Endothelial cell of umbilical vein (primary cell): ENCODE measurements at regions not wholly inside any gene's neighbourhood (a gene's known extent, or its start where the extent isn't known, plus 50 kb on each side); places are given as distances from the start of the nearest gene placed in this dataset.

Experiments used
- BruUV-seq: library from RNA; stranded (reverse); fragments of 400-500 nt; replicated peaks from 2 replicates; lab custom pipeline; 2021; lab: Mats Ljungman, UMichigan
- CTCF ChIA-PET: fragments of 300-600, 350-600 bp; sonication (Branson Sonifier 250); formaldehyde crosslinking; loops from one replicate; lab custom pipeline; 2021; ENCODE audit warnings: antibody characterized with exemption, inconsistent platforms; lab: Charles Lee
- POLR2A ChIA-PET: fragments of 300-600, 350-600 bp; sonication (Branson Sonifier 250); formaldehyde crosslinking; loops from one replicate; lab custom pipeline; 2021; ENCODE audit warnings: antibody characterized with exemption, inconsistent platforms; lab: Charles Lee
- DNase-seq: peaks from one replicate; pipeline ENCODE4 v3.0.0-alpha.2; 2011; ENCODE audit warnings: low read depth, low spot score
- FAIRE-seq: peaks from 2 replicates; lab custom pipeline; 2011; peaks lifted over from hg19 to GRCh38; lab: Jason Lieb, UNC
- H2AFZ ChIP-seq: 2 replicates; pipeline ENCODE4 v1.6.0; 2012; ENCODE audit warnings: low read depth, low read length, control low read depth, inconsistent platforms
- H3K27ac ChIP-seq: 2 replicates; pipeline ENCODE4 v1.5.1; 2011; ENCODE audit warnings: low read depth, mild to moderate bottlenecking, control low read depth, low read length, moderate library complexity; ENCODE audit not compliant: insufficient read depth
- H3K27me3 ChIP-seq, 2 experiments: 2 replicates each; pipeline versions ENCODE4 v1.6.0 to v1.6.1; 2011; ENCODE audit warnings: low read length in 2 of 2, mixed read lengths in 1 of 2; ENCODE audit not compliant: control insufficient read depth in 2 of 2, insufficient read depth in 2 of 2
- H3K36me3 ChIP-seq, 2 experiments: 2 replicates in 1 of 2; 3 replicates in 1 of 2; pipeline ENCODE4 v1.5.1; 2011; ENCODE audit warnings: low read length in 2 of 2, mild to moderate bottlenecking in 1 of 2, moderate library complexity in 1 of 2; ENCODE audit not compliant: control insufficient read depth in 2 of 2, insufficient read depth in 2 of 2; ENCODE audit errors: extremely low read depth in 1 of 2
- H3K4me1 ChIP-seq: 3 replicates; pipeline ENCODE4 v1.5.1; 2011; ENCODE audit warnings: mild to moderate bottlenecking, low read length; ENCODE audit not compliant: control insufficient read depth, insufficient read depth; ENCODE audit errors: extremely low read depth
- H3K4me2 ChIP-seq: 2 replicates; pipeline ENCODE4 v1.6.1; 2011; ENCODE audit warnings: low read length, control low read depth, mixed read lengths; ENCODE audit not compliant: insufficient read depth
- H3K4me3 ChIP-seq, 3 experiments: fragments of 200-600 bp in 1 of 3; sonication (generic), shearing (Covaris generic) in 1 of 3; replicated peaks in 1 of 3; 2 replicates each; pipeline ENCODE4 v1.5.1; 2011 to 2016; ENCODE audit warnings: control low read depth in 3 of 3, low read length in 3 of 3, mild to moderate bottlenecking in 2 of 3, inconsistent platforms in 1 of 3, low read depth in 1 of 3, moderate library complexity in 1 of 3; ENCODE audit not compliant: insufficient read depth in 1 of 3
- H3K79me2 ChIP-seq: 2 replicates; pipeline ENCODE4 v1.6.0; 2012; ENCODE audit warnings: low read length, inconsistent platforms; ENCODE audit not compliant: control insufficient read depth, insufficient read depth
- H3K9ac ChIP-seq: replicated peaks from 2 replicates; pipeline ENCODE3; 2011; ENCODE audit warnings: low read length, control low read depth; ENCODE audit not compliant: insufficient read depth; ENCODE audit errors: extremely low read depth
- H3K9me1 ChIP-seq: replicated peaks from 3 replicates; pipeline ENCODE4 v1.6.0; 2011; ENCODE audit warnings: mild to moderate bottlenecking, low read length; ENCODE audit not compliant: control insufficient read depth, insufficient read depth; ENCODE audit errors: extremely low read depth
- H3K9me3 ChIP-seq: replicated peaks from 2 replicates; pipeline ENCODE4 v1.5.1; 2012; ENCODE audit warnings: low read length, inconsistent platforms; ENCODE audit not compliant: control insufficient read depth, insufficient read depth
- H4K20me1 ChIP-seq: replicated peaks from 2 replicates; pipeline ENCODE3; 2011; ENCODE audit warnings: mild to moderate bottlenecking, low read length; ENCODE audit not compliant: control insufficient read depth, insufficient read depth; ENCODE audit errors: extremely low read depth
- EZH2 ChIP-seq: IDR thresholded peaks from 2 replicates; pipeline ENCODE4 v1.6.1; 2012; ENCODE audit warnings: borderline replicate concordance, low read depth, mild to moderate bottlenecking, moderate library complexity, low read length, inconsistent platforms; ENCODE audit not compliant: severe bottlenecking
- FOS ChIP-seq: IDR thresholded peaks from 2 replicates; pipeline ENCODE4 v1.6.1; 2011; ENCODE audit warnings: mild to moderate bottlenecking, low read length, moderate library complexity, borderline replicate concordance; ENCODE audit not compliant: insufficient read depth
- GATA2 ChIP-seq: IDR thresholded peaks from 2 replicates; pipeline ENCODE4 v1.7.0; 2011; ENCODE audit warnings: low read depth, mild to moderate bottlenecking, moderate library complexity, mixed read lengths, low read length; ENCODE audit not compliant: insufficient read length, insufficient read depth
- JUN ChIP-seq: IDR thresholded peaks from 2 replicates; pipeline ENCODE4 v1.6.1; 2011; ENCODE audit warnings: borderline replicate concordance, low read depth; ENCODE audit not compliant: insufficient read length, insufficient read depth
- MYC ChIP-seq: IDR thresholded peaks from one replicate; pipeline ENCODE4 v1.6.1; 2011; ENCODE audit warnings: mild to moderate bottlenecking, low read depth, low read length
- POLR2A ChIP-seq: IDR thresholded peaks from 2 replicates; pipeline ENCODE4 v1.6.1; 2012; ENCODE audit warnings: low read depth, mild to moderate bottlenecking, control low read depth, low read length
- POLR2AphosphoS5 ChIP-seq: IDR thresholded peaks from 2 replicates; pipeline ENCODE4 v1.6.1; 2012; ENCODE audit warnings: low read depth, mild to moderate bottlenecking, control low read depth, low read length, moderate library complexity; ENCODE audit not compliant: insufficient read depth
- dilution Hi-C: fragments of 300-500 bp; cut with MboI; formaldehyde crosslinking; loops from one replicate; pipeline ENCODE4 v1.15.0; 2019; ENCODE audit warnings: low sequenced_read_pairs; ENCODE audit not compliant: extremely low pct_ligation_motif_present
- intact Hi-C: fragments of 100-400 bp; cut with micrococcal nuclease; formaldehyde crosslinking; loops from one replicate; pipeline ENCODE4 v1.10.0; 2022
- TF ChIP-seq, protein P1 (sequence below): IDR thresholded peaks from 2 replicates; pipeline ENCODE4 v1.6.1; 2011; ENCODE audit not compliant: insufficient read depth, insufficient read length
- TF ChIP-seq, protein P2 (sequence below), 2 donors: IDR thresholded peaks; 1 replicate in 1 of 2; 2 replicates in 1 of 2; pipeline ENCODE4 v1.5.1; 2011; ENCODE audit warnings: low read length in 2 of 2, mild to moderate bottlenecking in 2 of 2, moderate library complexity in 2 of 2, control low read depth in 1 of 2, inconsistent platforms in 1 of 2, low read depth in 1 of 2; ENCODE audit not compliant: insufficient read depth in 1 of 2; ENCODE audit errors: extremely low read depth in 1 of 2

DNA sequence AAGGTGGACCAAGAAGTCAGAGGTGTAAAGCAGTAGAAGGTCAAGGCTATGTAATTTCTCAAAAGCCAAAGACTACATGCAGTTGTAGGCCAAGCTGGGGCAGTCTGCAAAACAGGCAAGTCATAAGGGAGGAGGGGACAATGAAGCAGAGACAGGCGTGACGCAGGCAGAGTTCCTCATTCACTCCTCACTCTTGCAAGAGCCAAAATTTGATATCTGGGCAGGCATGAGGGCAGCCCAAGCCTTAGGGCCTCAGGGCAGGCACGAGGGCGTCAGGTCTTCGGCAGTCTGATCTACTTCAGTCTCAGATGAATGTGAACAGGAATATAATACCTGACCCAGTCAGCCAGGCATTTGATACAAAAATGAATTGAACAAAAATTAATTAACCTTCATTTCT is 86.4 kb upstream of the AGA start:
- Histone ChIP-seq H3K9me3 (no peaks in the 10 kb centered on the region), H3K36me3 (no peaks in the 10 kb centered on the region), H3K27ac (no peak overlapping the region), H4K20me1 (no peaks in the 10 kb centered on the region), H3K9me1 (no peaks in the 10 kb centered on the region), H3K9ac (no peak overlapping the region), H3K4me2 (no peak overlapping the region), H3K79me2 (no peaks in the 10 kb centered on the region), H2AFZ (no peak overlapping the region), H3K4me1 (no peaks in the 10 kb centered on the region), H3K4me3 (no peak overlapping the region), H3K27me3 (no peaks in the 10 kb centered on the region)
- DNase-seq (no peak), FAIRE-seq (no peak)
- ChIA-PET POLR2A (no interaction called here), CTCF (no interaction called here)
- TF ChIP-seq FOS (no peak), JUN (no peak), POLR2AphosphoS5 (no peak)
- dilution Hi-C loops: no loop called here
- intact Hi-C loops: no loop called here
- no TSS peak for BruUV-seq

DNA sequence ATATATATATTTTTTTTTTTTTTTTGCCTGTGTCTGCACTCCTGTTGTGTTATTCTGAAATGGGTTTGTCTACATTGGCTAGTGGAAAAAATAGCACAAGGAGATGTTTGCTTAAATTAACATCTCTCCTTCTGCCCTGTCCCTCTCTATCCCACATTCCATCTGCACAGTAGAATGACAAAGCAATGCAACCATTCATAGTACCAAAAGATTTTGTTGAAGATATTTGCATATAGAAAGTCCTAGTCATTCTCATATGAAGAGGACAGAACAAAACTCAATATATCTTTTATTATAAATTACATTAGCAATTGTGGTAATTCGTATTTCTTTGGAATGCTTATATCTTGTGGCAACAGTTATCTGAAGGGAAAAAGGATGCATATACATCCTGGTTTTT is 88.3 kb upstream of the AGA start:
- no peak overlapping the region for H2AFZ ChIP-seq
- no peak overlapping the region for H3K27ac ChIP-seq
- no peaks in the 10 kb centered on the region for H3K36me3 ChIP-seq
- DNase-seq: no peak
- FAIRE-seq: no peak
- H3K4me2 ChIP-seq: no peak overlapping the region
- no peaks in the 10 kb centered on the region for H3K9me3 ChIP-seq
- dilution Hi-C loops: no loop called here
- no peaks in the 10 kb centered on the region for H3K79me2 ChIP-seq
- no peaks in the 10 kb centered on the region for H4K20me1 ChIP-seq
- BruUV-seq: no TSS peak
- H3K4me3 ChIP-seq: no peak overlapping the region
- no peak overlapping the region for H3K9ac ChIP-seq
- no peaks in the 10 kb centered on the region for H3K27me3 ChIP-seq
- no peaks in the 10 kb centered on the region for H3K4me1 ChIP-seq
- TF ChIP-seq, protein P1, sequence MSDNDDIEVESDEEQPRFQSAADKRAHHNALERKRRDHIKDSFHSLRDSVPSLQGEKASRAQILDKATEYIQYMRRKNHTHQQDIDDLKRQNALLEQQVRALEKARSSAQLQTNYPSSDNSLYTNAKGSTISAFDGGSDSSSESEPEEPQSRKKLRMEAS: no peak
- TF ChIP-seq JUN (no peak), POLR2AphosphoS5 (no peak), MYC (no peak), POLR2A (no peak), GATA2 (no peak), EZH2 (no peak), FOS (no peak)
- TF ChIP-seq, protein P2, sequence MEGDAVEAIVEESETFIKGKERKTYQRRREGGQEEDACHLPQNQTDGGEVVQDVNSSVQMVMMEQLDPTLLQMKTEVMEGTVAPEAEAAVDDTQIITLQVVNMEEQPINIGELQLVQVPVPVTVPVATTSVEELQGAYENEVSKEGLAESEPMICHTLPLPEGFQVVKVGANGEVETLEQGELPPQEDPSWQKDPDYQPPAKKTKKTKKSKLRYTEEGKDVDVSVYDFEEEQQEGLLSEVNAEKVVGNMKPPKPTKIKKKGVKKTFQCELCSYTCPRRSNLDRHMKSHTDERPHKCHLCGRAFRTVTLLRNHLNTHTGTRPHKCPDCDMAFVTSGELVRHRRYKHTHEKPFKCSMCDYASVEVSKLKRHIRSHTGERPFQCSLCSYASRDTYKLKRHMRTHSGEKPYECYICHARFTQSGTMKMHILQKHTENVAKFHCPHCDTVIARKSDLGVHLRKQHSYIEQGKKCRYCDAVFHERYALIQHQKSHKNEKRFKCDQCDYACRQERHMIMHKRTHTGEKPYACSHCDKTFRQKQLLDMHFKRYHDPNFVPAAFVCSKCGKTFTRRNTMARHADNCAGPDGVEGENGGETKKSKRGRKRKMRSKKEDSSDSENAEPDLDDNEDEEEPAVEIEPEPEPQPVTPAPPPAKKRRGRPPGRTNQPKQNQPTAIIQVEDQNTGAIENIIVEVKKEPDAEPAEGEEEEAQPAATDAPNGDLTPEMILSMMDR (IDR thresholded peaks at IDR 0.05; ENCODE audit: extremely low read depth in 1 of 2, insufficient read depth in 1 of 2, low read depth in 1 of 2, low read length in 2 of 2): no peak
- no peaks in the 10 kb centered on the region for H3K9me1 ChIP-seq
- POLR2A ChIA-PET: no interaction called here
- intact Hi-C loops: no loop called here
- CTCF ChIA-PET: no interaction called here
